Umbilical cord (tissue), 1 donor: ENCODE measurements at regions not wholly inside any gene's neighbourhood (a gene's known extent, or its start where the extent isn't known, plus 50 kb on each side); places are given as distances from the start of the nearest gene placed in this dataset.

ENCODE experiments used
- DNase-seq: peaks from one replicate; pipeline ENCODE4 v3.0.0-alpha.2; 2015; ENCODE audit warnings: low spot score

- DNase-seq = no peak
These were observed 115.2 kb upstream of the TSPAN2 start for GRCh38 chr1:115204513-115204912.

GRCh38 chr1:115203287-115203686 is 114.0 kb upstream of the TSPAN2 start:
- no peak for DNase-seq

GRCh38 chr1:115201598-115201997 is 112.3 kb upstream of the TSPAN2 start:
- no peak for DNase-seq

GRCh38 chr1:115199416-115200132 is 110.3 kb upstream of the TSPAN2 start:
- DNase-seq = no peak

GRCh38 chr1:115198938-115199337 is 109.6 kb upstream of the TSPAN2 start:
- no peak for DNase-seq

- DNase-seq = no peak
These were observed 107.0 kb upstream of the TSPAN2 start for GRCh38 chr1:115196296-115196695.

- DNase-seq = peak; percentile 74
These were observed 105.2 kb upstream of the TSPAN2 start for GRCh38 chr1:115194506-115194905.

- DNase-seq = no peak
These were observed 103.9 kb upstream of the TSPAN2 start for GRCh38 chr1:115193046-115193828.

- DNase-seq = no peak
These were observed 103.0 kb upstream of the TSPAN2 start for GRCh38 chr1:115192200-115192767.

GRCh38 chr1:115191691-115192090 is 102.4 kb upstream of the TSPAN2 start:
- DNase-seq = no peak

- DNase-seq = no peak
These were observed 101.4 kb upstream of the TSPAN2 start for GRCh38 chr1:115190540-115191170.

GRCh38 chr1:115189814-115190539 is 100.7 kb upstream of the TSPAN2 start:
- peak; percentile 77 for DNase-seq

GRCh38 chr1:115188680-115189395 is 99.5 kb upstream of the TSPAN2 start:
- no peak for DNase-seq

- DNase-seq = no peak
These were observed 97.5 kb upstream of the TSPAN2 start for GRCh38 chr1:115186711-115187265.

- DNase-seq = no peak
These were observed 96.0 kb upstream of the TSPAN2 start for GRCh38 chr1:115185336-115185735.

GRCh38 chr1:115184951-115185331 is 95.6 kb upstream of the TSPAN2 start:
- no peak for DNase-seq

- no peak for DNase-seq
These were observed 95.1 kb upstream of the TSPAN2 start for GRCh38 chr1:115184260-115184950.

- no peak for DNase-seq
These were observed 94.5 kb upstream of the TSPAN2 start for GRCh38 chr1:115183721-115184259.

- DNase-seq = no peak
These were observed 93.9 kb upstream of the TSPAN2 start for GRCh38 chr1:115183158-115183557.
